PC-3 (cell line): ENCODE measurements at regions not wholly inside any gene's neighbourhood (a gene's known extent, or its start where the extent isn't known, plus 50 kb on each side); places are given as distances from the start of the nearest gene placed in this dataset.

Experiments
- ATAC-seq: fragments of 200-7000 bp; cut with Tn5 transposase; 2 replicates; pipeline ENCODE4 v1.9.1; 2020; ENCODE audit warnings: mild to moderate bottlenecking, moderate library complexity
- BruUV-seq: library from RNA; stranded (reverse); fragments of 400-500 nt; replicated peaks from 2 replicates; lab custom pipeline; 2021; lab: Mats Ljungman, UMichigan
- CTCF ChIA-PET: fragments of 300-600 bp; sonication (Branson Sonifier 250); formaldehyde crosslinking; loops from one replicate; lab custom pipeline; 2022; ENCODE audit warnings: antibody characterized with exemption; lab: Charles Lee
- POLR2A ChIA-PET: fragments of 300-600 bp; sonication (Branson Sonifier 250); formaldehyde crosslinking; loops from one replicate; lab custom pipeline; 2022; ENCODE audit warnings: antibody characterized with exemption; ENCODE audit not compliant: unreplicated experiment; lab: Charles Lee
- DNase-seq: peaks from one replicate; pipeline ENCODE4 v3.0.0-alpha.2; 2015
- H2AFZ ChIP-seq: fragments of 300-600 bp; sonication (generic); 2 replicates; pipeline ENCODE4 v1.6.0; 2016; ENCODE audit warnings: antibody characterized with exemption, low read length
- H3F3A ChIP-seq: fragments of 300-600 bp; sonication (generic); one replicate; pipeline ENCODE4 v1.6.0; 2017; ENCODE audit warnings: antibody characterized with exemption, low read length, control low read depth, mild to moderate bottlenecking; ENCODE audit not compliant: unreplicated experiment
- H3K27ac ChIP-seq: fragments of 300-600 bp; sonication (generic); 2 replicates; pipeline ENCODE4 v1.5.1; 2016; ENCODE audit warnings: mild to moderate bottlenecking, low read length
- H3K27me3 ChIP-seq: fragments of 300-600 bp; sonication (generic); 2 replicates; pipeline ENCODE4 v1.6.1; 2016; ENCODE audit warnings: low read length, mixed read lengths
- H3K36me3 ChIP-seq: fragments of 300-600 bp; sonication (generic); 2 replicates; pipeline ENCODE4 v1.6.1; 2016; ENCODE audit warnings: low read depth, mixed run types, low read length, mixed read lengths
- H3K4me1 ChIP-seq: fragments of 300-600 bp; sonication (generic); 2 replicates; pipeline ENCODE4 v1.5.1; 2016; ENCODE audit warnings: low read length; ENCODE audit not compliant: insufficient read depth
- H3K4me2 ChIP-seq: fragments of 300-600 bp; sonication (generic); 2 replicates; pipeline ENCODE4 v1.6.0; 2016; ENCODE audit warnings: low read length
- H3K4me3 ChIP-seq: fragments of 300-600 bp; sonication (generic); 2 replicates; pipeline ENCODE4 v1.5.1; 2016; ENCODE audit warnings: mild to moderate bottlenecking, low read length, mixed read lengths
- H3K79me2 ChIP-seq: fragments of 300-600 bp; sonication (generic); 2 replicates; pipeline ENCODE4 v1.6.1; 2017; ENCODE audit warnings: low read length, mixed read lengths
- H3K9ac ChIP-seq: fragments of 300-600 bp; sonication (generic); 2 replicates; pipeline ENCODE4 v1.6.0; 2016; ENCODE audit warnings: mild to moderate bottlenecking, low read length
- H3K9me2 ChIP-seq: fragments of 300-600 bp; sonication (generic); replicated peaks from 2 replicates; pipeline ENCODE4 v1.6.1; 2016; ENCODE audit warnings: mixed run types, low read length, mixed read lengths
- H3K9me3 ChIP-seq: fragments of 300-600 bp; sonication (generic); 2 replicates; pipeline ENCODE4 v1.6.1; 2016; ENCODE audit warnings: low read length, mixed read lengths
- H4K20me1 ChIP-seq: fragments of 300-600 bp; sonication (generic); 2 replicates; pipeline ENCODE4 v1.6.1; 2016; ENCODE audit warnings: low read length, mixed read lengths
- EZH2 ChIP-seq: fragments of 300-600 bp; sonication (generic); IDR thresholded peaks from one replicate; pipeline ENCODE4 v1.6.1; 2017; ENCODE audit warnings: antibody characterized with exemption, mild to moderate bottlenecking, low read length; ENCODE audit not compliant: unreplicated experiment
- EZH2phosphoT487 ChIP-seq: fragments of 300-600 bp; sonication (generic); IDR thresholded peaks from 2 replicates; pipeline ENCODE4 v1.6.1; 2018; ENCODE audit warnings: mild to moderate bottlenecking, antibody characterized with exemption, low read length, borderline replicate concordance
- intact Hi-C: fragments of 100-400 bp; cut with micrococcal nuclease; formaldehyde crosslinking; loops from 2 replicates; pipeline ENCODE4 v1.9.0; 2023
- TF ChIP-seq, protein P1 (sequence below): fragments of 300-600 bp; sonication (generic); conservative IDR thresholded peaks from 2 replicates; pipeline ENCODE4 v1.5.1; 2017; ENCODE audit warnings: antibody characterized with exemption, low read depth, mild to moderate bottlenecking, low read length

DNA sequence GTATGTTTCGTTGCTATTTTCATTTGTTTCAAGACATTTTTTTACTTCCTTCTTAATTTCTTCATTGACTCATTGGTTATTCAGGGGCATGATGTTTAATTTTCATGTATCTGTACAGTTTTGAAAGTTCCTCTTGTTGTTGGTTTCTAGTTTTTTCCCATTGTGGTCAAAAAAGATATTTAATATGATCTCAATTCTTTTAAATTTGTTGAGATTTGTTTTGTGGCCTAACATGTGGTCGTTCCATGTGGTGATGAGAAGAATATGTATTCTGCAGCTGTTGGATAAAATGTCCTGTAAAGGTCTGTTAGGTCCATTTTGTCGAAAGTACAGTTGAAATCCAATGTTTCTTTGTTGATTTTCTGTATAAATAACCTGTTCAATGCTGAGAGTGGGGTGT is 110.3 kb upstream of the MAP4K4 start:
- Histone ChIP-seq H3K9me2 (no peaks in the 10 kb centered on the region), H3K9ac (no peak overlapping the region), H3K9me3 (no peaks in the 10 kb centered on the region; the same call in 1 of the 2 replicates), H3K79me2 (no peaks in the 10 kb centered on the region), H3K4me2 (no peak overlapping the region), H4K20me1 (no peaks in the 10 kb centered on the region), H3K36me3 (no peaks in the 10 kb centered on the region), H2AFZ (no peak overlapping the region), H3K27me3 (no peaks in the 10 kb centered on the region), H3K27ac (no peak overlapping the region), H3K4me3 (no peak overlapping the region), H3K4me1 (no peaks in the 10 kb centered on the region), H3F3A (no peaks in the 10 kb centered on the region)
- no peak for DNase-seq
- TF ChIP-seq EZH2 (no peak), EZH2phosphoT487 (no peak)
- TF ChIP-seq, protein P1, sequence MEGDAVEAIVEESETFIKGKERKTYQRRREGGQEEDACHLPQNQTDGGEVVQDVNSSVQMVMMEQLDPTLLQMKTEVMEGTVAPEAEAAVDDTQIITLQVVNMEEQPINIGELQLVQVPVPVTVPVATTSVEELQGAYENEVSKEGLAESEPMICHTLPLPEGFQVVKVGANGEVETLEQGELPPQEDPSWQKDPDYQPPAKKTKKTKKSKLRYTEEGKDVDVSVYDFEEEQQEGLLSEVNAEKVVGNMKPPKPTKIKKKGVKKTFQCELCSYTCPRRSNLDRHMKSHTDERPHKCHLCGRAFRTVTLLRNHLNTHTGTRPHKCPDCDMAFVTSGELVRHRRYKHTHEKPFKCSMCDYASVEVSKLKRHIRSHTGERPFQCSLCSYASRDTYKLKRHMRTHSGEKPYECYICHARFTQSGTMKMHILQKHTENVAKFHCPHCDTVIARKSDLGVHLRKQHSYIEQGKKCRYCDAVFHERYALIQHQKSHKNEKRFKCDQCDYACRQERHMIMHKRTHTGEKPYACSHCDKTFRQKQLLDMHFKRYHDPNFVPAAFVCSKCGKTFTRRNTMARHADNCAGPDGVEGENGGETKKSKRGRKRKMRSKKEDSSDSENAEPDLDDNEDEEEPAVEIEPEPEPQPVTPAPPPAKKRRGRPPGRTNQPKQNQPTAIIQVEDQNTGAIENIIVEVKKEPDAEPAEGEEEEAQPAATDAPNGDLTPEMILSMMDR, result no peak
- ATAC-seq, result no peak
- POLR2A ChIA-PET, result no interaction called here
- BruUV-seq, result no TSS peak
- CTCF ChIA-PET, result no interaction called here
- intact Hi-C loops, result no loop called here

GRCh38 chr2:101583861-101584260 is 108.9 kb upstream of the RFX8 start:
- H3F3A ChIP-seq, result no peaks in the 10 kb centered on the region
- no peaks in the 10 kb centered on the region for H3K27me3 ChIP-seq
- no peak for DNase-seq
- no peak overlapping the region for H3K4me3 ChIP-seq
- H2AFZ ChIP-seq, result no peak overlapping the region
- H3K79me2 ChIP-seq, result no peaks in the 10 kb centered on the region
- H3K36me3 ChIP-seq, result no peaks in the 10 kb centered on the region
- no peaks in the 10 kb centered on the region for H3K4me1 ChIP-seq
- no peak for ATAC-seq
- ChIA-PET POLR2A (no interaction called here), CTCF (no interaction called here)
- H4K20me1 ChIP-seq, result no peaks in the 10 kb centered on the region
- H3K4me2 ChIP-seq, result no peak overlapping the region
- no peak overlapping the region for H3K27ac ChIP-seq
- intact Hi-C loops, result no loop called here
- TF ChIP-seq, protein P1, result no peak
- TF ChIP-seq EZH2phosphoT487, result no peak
- no peak for TF ChIP-seq EZH2
- H3K9ac ChIP-seq, result no peak overlapping the region
- no TSS peak for BruUV-seq
- no peaks in the 10 kb centered on the region for H3K9me2 ChIP-seq
- no peaks in the 10 kb centered on the region for H3K9me3 ChIP-seq

- Histone ChIP-seq H3K79me2 (no peaks in the 10 kb centered on the region), H3F3A (no peaks in the 10 kb centered on the region), H3K9ac (no peak overlapping the region), H3K27me3 (no peaks in the 10 kb centered on the region), H3K27ac (no peak overlapping the region), H4K20me1 (no peaks in the 10 kb centered on the region), H3K4me1 (no peaks in the 10 kb centered on the region), H3K4me2 (no peak overlapping the region), H3K9me2 (no peaks in the 10 kb centered on the region), H3K36me3 (no peaks in the 10 kb centered on the region), H3K4me3 (no peak overlapping the region), H3K9me3 (no peaks in the 10 kb centered on the region), H2AFZ (no peak overlapping the region)
- ChIA-PET POLR2A (interaction anchor here (0.7 kb wide), 1 partner anchor 273 kb away, joined by 5 read pairs; no protein-coding TSS in a partner anchor), CTCF (no interaction called here)
- BruUV-seq, result no TSS peak
- DNase-seq (no peak), ATAC-seq (no peak)
- intact Hi-C loops, result no loop called here
- TF ChIP-seq EZH2 (no peak), EZH2phosphoT487 (no peak)
- TF ChIP-seq, protein P1, result no peak
These were observed 106.9 kb upstream of the RFX8 start for GRCh38 chr2:101581675-101582299.
